Bone marrow (tissue), 2 donors: ENCODE measurements at regions not wholly inside any gene's neighbourhood (a gene's known extent, or its start where the extent isn't known, plus 50 kb on each side); places are given as distances from the start of the nearest gene placed in this dataset.

Experiments used
- DNase-seq, 2 donors: peaks; one replicate each; lab custom pipeline; 2025; lab: John Stamatoyannopoulos, UW

- no peak for DNase-seq
Observed at GRCh38 chr13:80666782-80667552, 326.0 kb upstream of the SPRY2 start.

- no peak for DNase-seq
Observed at GRCh38 chr13:80665792-80666333, 324.9 kb upstream of the SPRY2 start.

- no peak for DNase-seq
Observed at GRCh38 chr13:80664950-80665349, 324.0 kb upstream of the SPRY2 start.

GRCh38 chr13:80663788-80664187, 322.9 kb upstream of the SPRY2 start:
- DNase-seq, result no peak

- DNase-seq, result no peak
Observed at GRCh38 chr13:80658705-80659104, 317.8 kb upstream of the SPRY2 start.

GRCh38 chr13:80656512-80656904, 315.6 kb upstream of the SPRY2 start:
- DNase-seq, result no peak

- DNase-seq, result no peak
Observed at GRCh38 chr13:80655778-80656511, 315.0 kb upstream of the SPRY2 start.

GRCh38 chr13:80654638-80655249, 313.8 kb upstream of the SPRY2 start:
- DNase-seq, result no peak

- DNase-seq, result no peak
Observed at GRCh38 chr13:80649274-80649673, 308.3 kb upstream of the SPRY2 start.

- DNase-seq, result no peak
Observed at GRCh38 chr13:80642641-80643040, 301.7 kb upstream of the SPRY2 start.

- no peak for DNase-seq
Observed at GRCh38 chr13:80633251-80633650, 292.3 kb upstream of the SPRY2 start.

GRCh38 chr13:80630685-80631121, 289.8 kb upstream of the SPRY2 start:
- no peak for DNase-seq

- DNase-seq, result no peak
Observed at GRCh38 chr13:80618781-80619180, 277.9 kb upstream of the SPRY2 start.

GRCh38 chr13:80612804-80613203, 271.9 kb upstream of the SPRY2 start:
- no peak for DNase-seq

- DNase-seq, result no peak
Observed at GRCh38 chr13:80611310-80611709, 270.4 kb upstream of the SPRY2 start.

- no peak for DNase-seq
Observed at GRCh38 chr13:80605716-80606115, 264.8 kb upstream of the SPRY2 start.

- DNase-seq, result no peak
Observed at GRCh38 chr13:80605011-80605410, 264.1 kb upstream of the SPRY2 start.

- no peak for DNase-seq
Observed at GRCh38 chr13:80604098-80604497, 263.2 kb upstream of the SPRY2 start.

GRCh38 chr13:80603351-80603750, 262.4 kb upstream of the SPRY2 start:
- DNase-seq, result no peak

GRCh38 chr13:80599765-80600164, 258.8 kb upstream of the SPRY2 start:
- DNase-seq, result no peak

- no peak for DNase-seq
Observed at GRCh38 chr13:80598189-80598588, 257.3 kb upstream of the SPRY2 start.

- DNase-seq, result no peak
Observed at GRCh38 chr13:80591976-80592740, 251.2 kb upstream of the SPRY2 start.
